DND-41 (cell line): ENCODE measurements at regions not wholly inside any gene's neighbourhood (a gene's known extent, or its start where the extent isn't known, plus 50 kb on each side); places are given as distances from the start of the nearest gene placed in this dataset.

Experiments
- ATAC-seq: fragments of 200-7000 bp; cut with Tn5 transposase; 3 replicates; pipeline ENCODE4 v1.9.1; 2021; ENCODE audit warnings: low read depth; ENCODE audit not compliant: insufficient read depth
- DNase-seq: peaks from one replicate; pipeline ENCODE4 v3.0.0-alpha.2; 2020
- H2AFZ ChIP-seq: 2 replicates; pipeline ENCODE4 v1.6.0; 2012; ENCODE audit warnings: low read depth, low read length
- H3K27ac ChIP-seq: 2 replicates; pipeline ENCODE4 v1.5.1; 2012; ENCODE audit warnings: low read length, inconsistent platforms
- H3K27me3 ChIP-seq: fragments of 200-600 bp; sonication (generic); 2 replicates; pipeline ENCODE4 v1.6.0; 2012; ENCODE audit warnings: low read length, mild to moderate bottlenecking, inconsistent platforms; ENCODE audit not compliant: insufficient read depth, poor library complexity
- H3K36me3 ChIP-seq: 2 replicates; pipeline ENCODE4 v1.5.1; 2012; ENCODE audit warnings: low read length, inconsistent platforms; ENCODE audit not compliant: insufficient read depth
- H3K4me1 ChIP-seq: 2 replicates; pipeline ENCODE4 v1.5.1; 2012; ENCODE audit warnings: mild to moderate bottlenecking, low read length; ENCODE audit not compliant: insufficient read depth
- H3K4me2 ChIP-seq: 2 replicates; pipeline ENCODE4 v1.6.0; 2012; ENCODE audit warnings: mild to moderate bottlenecking, moderate library complexity, low read length, inconsistent platforms; ENCODE audit not compliant: insufficient read depth
- H3K4me3 ChIP-seq, 2 experiments: fragments of 200-600 bp in 1 of 2; shearing (Covaris generic) in 1 of 2; 2 replicates each; pipeline ENCODE4 v1.5.1; 2012 to 2016; ENCODE audit warnings: inconsistent platforms in 2 of 2, low read length in 2 of 2, mild to moderate bottlenecking in 2 of 2, low read depth in 1 of 2, moderate library complexity in 1 of 2
- H3K79me2 ChIP-seq: 2 replicates; pipeline ENCODE4 v1.6.0; 2012; ENCODE audit warnings: low read length, inconsistent platforms; ENCODE audit not compliant: insufficient read depth
- H3K9ac ChIP-seq: 2 replicates; pipeline ENCODE4 v1.6.0; 2012; ENCODE audit warnings: low read depth, mild to moderate bottlenecking, inconsistent platforms, low read length, moderate library complexity
- H3K9me3 ChIP-seq: 2 replicates; pipeline ENCODE4 v1.5.1; 2012; ENCODE audit warnings: low read length, moderate library complexity, mild to moderate bottlenecking, inconsistent platforms; ENCODE audit not compliant: insufficient read depth, severe bottlenecking
- H4K20me1 ChIP-seq: 2 replicates; pipeline ENCODE4 v1.6.0; 2012; ENCODE audit warnings: low read length; ENCODE audit not compliant: insufficient read depth
- EZH2 ChIP-seq: IDR thresholded peaks from 3 replicates; pipeline ENCODE4 v1.6.1; 2012; ENCODE audit warnings: borderline replicate concordance, low read depth, mild to moderate bottlenecking, moderate library complexity, low read length, inconsistent platforms; ENCODE audit not compliant: severe bottlenecking
- TF ChIP-seq, protein P1 (sequence below): IDR thresholded peaks from 2 replicates; pipeline ENCODE4 v1.5.1; 2012; ENCODE audit warnings: borderline replicate concordance, low read length, moderate library complexity, mild to moderate bottlenecking; ENCODE audit not compliant: poor library complexity, severe bottlenecking; ENCODE audit errors: extremely low read depth

DNA sequence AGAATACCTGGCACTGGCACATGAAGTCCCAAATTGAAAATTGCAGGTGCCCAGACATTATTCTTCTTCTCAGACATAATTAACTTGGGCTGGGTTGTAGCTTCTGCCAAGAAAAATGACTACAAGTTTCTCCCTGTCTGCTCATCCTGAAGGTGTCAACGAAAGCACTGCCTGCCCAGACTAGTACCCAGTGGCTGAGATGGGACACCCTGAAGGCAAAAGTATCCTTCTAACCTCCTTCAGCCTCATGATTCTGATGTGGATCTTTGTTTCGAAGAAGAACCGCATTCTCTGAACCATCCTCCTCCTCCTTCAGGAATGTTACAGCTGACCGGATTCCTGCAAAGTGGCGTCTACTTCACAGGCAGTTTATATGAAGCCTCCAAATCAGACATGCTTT, 161.1 kb upstream of the FST start:
- H3K36me3 ChIP-seq: no peaks in the 10 kb centered on the region
- DNase-seq: no peak
- H3K27ac ChIP-seq: no peak overlapping the region
- no peaks in the 10 kb centered on the region for H3K4me1 ChIP-seq
- H3K9ac ChIP-seq: no peak overlapping the region
- no peaks in the 10 kb centered on the region for H4K20me1 ChIP-seq
- ATAC-seq: no peak
- no peaks in the 10 kb centered on the region for H3K79me2 ChIP-seq
- no peak overlapping the region for H3K4me3 ChIP-seq
- no peak overlapping the region for H2AFZ ChIP-seq
- no peaks in the 10 kb centered on the region for H3K9me3 ChIP-seq
- TF ChIP-seq EZH2: no peak
- TF ChIP-seq, protein P1, sequence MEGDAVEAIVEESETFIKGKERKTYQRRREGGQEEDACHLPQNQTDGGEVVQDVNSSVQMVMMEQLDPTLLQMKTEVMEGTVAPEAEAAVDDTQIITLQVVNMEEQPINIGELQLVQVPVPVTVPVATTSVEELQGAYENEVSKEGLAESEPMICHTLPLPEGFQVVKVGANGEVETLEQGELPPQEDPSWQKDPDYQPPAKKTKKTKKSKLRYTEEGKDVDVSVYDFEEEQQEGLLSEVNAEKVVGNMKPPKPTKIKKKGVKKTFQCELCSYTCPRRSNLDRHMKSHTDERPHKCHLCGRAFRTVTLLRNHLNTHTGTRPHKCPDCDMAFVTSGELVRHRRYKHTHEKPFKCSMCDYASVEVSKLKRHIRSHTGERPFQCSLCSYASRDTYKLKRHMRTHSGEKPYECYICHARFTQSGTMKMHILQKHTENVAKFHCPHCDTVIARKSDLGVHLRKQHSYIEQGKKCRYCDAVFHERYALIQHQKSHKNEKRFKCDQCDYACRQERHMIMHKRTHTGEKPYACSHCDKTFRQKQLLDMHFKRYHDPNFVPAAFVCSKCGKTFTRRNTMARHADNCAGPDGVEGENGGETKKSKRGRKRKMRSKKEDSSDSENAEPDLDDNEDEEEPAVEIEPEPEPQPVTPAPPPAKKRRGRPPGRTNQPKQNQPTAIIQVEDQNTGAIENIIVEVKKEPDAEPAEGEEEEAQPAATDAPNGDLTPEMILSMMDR: no peak
- H3K27me3 ChIP-seq: no peaks in the 10 kb centered on the region
- H3K4me2 ChIP-seq: no peak overlapping the region

DNA sequence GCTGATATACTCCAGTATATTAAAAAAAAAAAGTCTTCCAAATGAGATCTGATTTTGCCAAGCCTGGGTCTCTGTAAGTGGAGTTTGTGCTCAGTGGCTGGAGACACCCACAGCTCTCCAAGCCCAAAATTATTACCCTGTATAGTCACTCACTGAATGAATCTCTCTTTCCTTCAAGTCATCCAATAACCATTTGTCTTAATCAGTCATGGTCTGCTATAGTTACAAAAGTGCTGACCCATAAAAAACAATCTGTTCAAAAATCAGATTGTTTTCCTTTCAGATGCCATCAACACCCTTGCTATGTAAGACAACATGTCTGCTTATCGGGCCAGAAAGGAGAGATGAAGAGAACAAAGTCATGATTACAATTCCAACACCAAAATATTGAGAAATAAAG, 159.4 kb upstream of the FST start:
- TF ChIP-seq, protein P1: no peak
- TF ChIP-seq EZH2: no peak
- no peaks in the 10 kb centered on the region for H3K9me3 ChIP-seq
- no peaks in the 10 kb centered on the region for H3K36me3 ChIP-seq

DNA sequence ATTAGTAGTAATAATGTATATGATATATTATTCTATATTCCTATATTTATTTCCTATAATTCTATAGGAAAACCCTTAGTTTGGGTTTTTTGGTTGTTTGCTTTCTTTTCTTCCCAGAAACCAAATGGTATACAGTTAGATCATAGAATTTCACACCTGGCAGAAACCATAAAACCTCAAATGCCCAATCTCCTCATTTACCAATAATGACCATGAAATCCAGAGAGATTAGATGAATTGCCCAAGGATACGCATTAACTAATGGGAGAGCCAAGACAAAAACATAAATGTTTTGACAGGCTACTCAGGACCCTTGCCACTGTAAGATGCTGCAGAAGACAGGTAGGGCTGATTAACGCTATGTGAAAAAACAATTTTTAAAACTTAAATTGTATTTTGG, 158.7 kb upstream of the FST start:
- no peak overlapping the region for H3K27ac ChIP-seq

More for the DNA sequence above, 159.4 kb upstream of the FST start:
- H3K27me3 ChIP-seq: no peaks in the 10 kb centered on the region
- no peak overlapping the region for H2AFZ ChIP-seq
- no peak overlapping the region for H3K4me2 ChIP-seq
- H3K9ac ChIP-seq: no peak overlapping the region
- H3K79me2 ChIP-seq: no peaks in the 10 kb centered on the region
- no peaks in the 10 kb centered on the region for H4K20me1 ChIP-seq
- no peak overlapping the region for H3K4me3 ChIP-seq
- DNase-seq (no peak), ATAC-seq (no peak)
- no peak overlapping the region for H3K27ac ChIP-seq
- H3K4me1 ChIP-seq: no peaks in the 10 kb centered on the region

More for the DNA sequence above, 158.7 kb upstream of the FST start:
- no peak for ATAC-seq
- Histone ChIP-seq H3K79me2 (no peaks in the 10 kb centered on the region), H2AFZ (no peak overlapping the region), H3K36me3 (no peaks in the 10 kb centered on the region), H3K27me3 (no peaks in the 10 kb centered on the region), H3K9me3 (no peaks in the 10 kb centered on the region), H3K9ac (no peak overlapping the region), H3K4me1 (no peaks in the 10 kb centered on the region), H3K4me2 (no peak overlapping the region), H4K20me1 (no peaks in the 10 kb centered on the region), H3K4me3 (no peak overlapping the region)
- TF ChIP-seq EZH2: no peak
- TF ChIP-seq, protein P1: no peak
- DNase-seq: no peak
